DMS 273 (cell line): ENCODE measurements at regions not wholly inside any gene's neighbourhood (a gene's known extent, or its start where the extent isn't known, plus 50 kb on each side); places are given as distances from the start of the nearest gene placed in this dataset.

Experiments
- DNase-seq: peaks from one replicate; lab custom pipeline; 2025; ENCODE audit not compliant: unreplicated experiment; lab: John Stamatoyannopoulos, UW

DNA sequence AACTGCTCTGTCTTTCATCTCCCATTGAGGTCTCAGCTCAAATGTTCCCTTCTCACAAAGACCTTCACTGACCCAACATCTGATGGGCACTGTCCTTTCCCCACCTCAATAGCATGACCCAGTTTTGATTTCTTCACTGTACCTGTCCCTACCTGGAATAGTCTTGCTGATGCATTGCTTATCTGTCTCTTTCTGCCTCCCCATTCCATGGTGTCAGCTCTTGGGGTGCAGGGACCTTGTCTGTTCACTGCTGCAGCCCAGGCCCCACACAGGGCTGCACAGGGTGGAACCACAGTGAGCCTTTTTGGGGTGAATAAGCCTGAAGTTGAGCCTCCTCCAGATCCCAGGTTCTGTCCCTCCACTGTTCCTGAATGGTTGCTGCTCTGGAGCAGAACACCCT is 414.9 kb downstream of the PTPRU start:
- DNase-seq, result no peak

DNA sequence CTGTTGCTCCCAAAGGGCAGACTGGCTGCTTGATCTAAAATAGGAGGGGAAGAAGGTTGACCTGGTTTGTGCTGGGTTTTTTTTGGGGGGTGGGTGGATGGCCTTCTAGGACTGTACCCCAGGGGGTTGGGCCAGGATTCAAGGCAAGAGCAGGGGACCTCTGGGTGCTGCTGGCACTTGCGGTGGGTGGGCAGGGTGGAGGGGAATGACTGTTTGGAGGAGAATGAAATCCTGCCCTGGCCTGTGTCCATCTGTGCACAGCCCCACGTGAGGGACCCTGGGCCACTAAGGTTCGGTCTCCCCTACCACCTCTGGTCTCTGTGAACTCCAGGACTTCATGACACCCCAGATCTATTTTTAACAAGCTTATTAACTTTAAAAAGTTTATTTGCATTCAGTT is 414.2 kb downstream of the PTPRU start:
- no peak for DNase-seq

DNA sequence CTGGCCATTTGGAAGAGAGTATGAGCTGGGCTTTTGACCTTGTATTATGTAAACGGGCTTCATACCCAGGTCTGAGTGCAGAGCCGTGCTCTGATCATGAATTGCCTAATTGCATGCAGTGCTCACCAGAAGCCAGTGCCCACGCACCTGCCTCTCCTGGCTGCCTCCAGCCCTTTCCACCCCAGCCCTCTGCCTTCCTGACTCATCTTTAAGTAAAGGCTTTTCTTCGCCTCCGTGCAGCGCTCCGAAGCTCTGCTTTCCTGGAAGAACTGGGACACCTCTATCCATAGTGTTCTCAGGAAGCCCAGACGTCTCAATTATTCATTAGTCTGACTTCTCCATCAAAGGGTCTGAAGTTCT is 413.7 kb downstream of the PTPRU start:
- DNase-seq, result no peak

DNA sequence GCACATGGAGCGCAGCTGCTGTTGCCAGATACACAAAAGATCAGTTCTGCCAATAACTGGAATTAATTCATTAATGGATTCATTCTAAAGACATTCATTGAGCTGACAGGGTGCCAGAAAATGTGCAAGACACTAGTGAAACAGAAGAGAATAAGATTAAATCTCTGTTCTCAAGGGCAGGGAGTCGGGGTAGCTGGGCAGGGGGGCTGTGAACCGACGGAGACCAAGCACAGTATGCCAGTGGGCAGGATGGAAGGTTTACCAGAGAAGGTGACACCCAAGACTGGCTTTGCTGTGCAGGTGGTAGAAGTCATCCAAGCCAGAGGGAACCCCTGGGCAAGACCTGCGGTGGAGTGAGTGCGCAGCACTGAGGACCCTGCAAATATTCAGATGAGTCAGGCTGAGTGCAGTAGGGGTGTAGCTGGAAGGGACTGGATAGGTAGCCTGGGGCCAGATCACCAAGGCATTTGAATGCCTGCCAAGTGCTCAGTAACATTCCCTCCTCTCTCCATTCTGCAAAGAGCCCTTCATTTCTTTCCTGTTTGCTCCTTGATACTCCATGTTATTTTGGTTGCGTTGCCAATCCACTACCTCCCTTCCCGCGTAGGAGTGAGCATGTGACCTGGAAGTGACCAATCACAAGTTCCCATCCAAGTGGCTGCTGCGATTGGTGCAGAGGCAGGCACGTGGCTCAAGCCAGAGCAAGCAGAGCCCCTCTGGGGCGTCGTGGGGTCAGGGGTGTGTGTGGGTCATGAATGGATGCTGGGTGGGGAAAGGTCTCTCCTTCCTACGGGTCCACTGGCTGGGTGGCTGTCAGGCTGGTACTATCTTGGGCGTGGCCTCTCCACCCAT is 413.1 kb downstream of the PTPRU start:
- DNase-seq, result peak; percentile 45

DNA sequence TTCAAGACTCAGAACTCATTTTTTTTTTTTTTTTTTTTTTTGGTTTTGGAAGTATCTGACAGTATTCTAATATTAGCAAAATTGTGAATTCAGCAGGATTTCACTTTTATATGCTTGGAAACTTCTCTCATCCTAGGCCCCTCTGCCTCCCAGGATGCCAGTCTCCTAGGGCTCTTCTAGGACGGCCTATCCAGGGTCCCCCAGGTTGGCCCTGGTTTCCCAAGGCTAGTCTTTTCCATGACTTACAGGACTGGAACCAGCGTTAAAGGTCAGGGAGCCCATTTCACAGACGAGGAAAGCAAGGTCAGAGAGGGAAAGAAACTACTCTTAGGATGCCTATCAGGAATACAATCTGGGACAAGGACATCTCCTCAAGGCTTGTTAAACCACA is 412.5 kb downstream of the PTPRU start:
- DNase-seq, result no peak

DNA sequence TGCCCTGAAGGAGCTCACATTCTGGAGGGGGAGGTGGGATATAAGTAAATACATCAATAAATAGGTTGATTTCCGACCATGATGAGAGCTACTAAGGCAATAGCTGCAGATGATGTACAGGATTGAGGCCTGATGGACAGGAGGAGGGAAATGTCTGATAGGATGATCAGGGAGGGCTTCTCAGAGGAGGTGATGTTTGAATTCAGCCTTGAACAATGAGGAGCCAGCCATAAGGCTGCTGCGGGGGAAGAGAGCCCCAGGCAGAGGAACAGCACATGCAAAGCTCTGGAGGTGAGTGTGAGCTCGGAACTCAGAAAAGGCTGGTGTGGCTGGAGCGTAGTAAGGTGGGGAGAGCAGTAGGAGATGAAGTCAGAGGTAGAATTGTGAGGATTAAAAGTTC is 411.7 kb downstream of the PTPRU start:
- DNase-seq, result no peak

DNA sequence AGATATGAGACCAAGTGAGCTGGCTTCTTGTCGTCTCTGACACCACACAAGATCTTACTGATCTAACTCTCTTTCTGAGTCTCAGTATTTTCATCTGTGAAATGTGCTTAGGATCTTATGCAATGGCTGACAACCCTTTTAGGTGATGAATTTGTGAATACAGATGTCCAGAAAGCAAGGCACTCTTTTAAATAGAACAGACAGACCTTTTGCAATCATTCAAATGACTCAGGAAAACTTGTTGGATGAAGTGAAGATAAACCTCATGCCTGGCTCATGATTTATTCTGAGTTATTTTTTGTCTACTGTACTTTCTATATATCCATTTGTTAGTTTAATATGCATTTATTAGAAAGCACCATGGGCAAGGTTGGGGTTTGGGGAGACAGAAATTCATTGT is 411.3 kb downstream of the PTPRU start:
- DNase-seq, result no peak

DNA sequence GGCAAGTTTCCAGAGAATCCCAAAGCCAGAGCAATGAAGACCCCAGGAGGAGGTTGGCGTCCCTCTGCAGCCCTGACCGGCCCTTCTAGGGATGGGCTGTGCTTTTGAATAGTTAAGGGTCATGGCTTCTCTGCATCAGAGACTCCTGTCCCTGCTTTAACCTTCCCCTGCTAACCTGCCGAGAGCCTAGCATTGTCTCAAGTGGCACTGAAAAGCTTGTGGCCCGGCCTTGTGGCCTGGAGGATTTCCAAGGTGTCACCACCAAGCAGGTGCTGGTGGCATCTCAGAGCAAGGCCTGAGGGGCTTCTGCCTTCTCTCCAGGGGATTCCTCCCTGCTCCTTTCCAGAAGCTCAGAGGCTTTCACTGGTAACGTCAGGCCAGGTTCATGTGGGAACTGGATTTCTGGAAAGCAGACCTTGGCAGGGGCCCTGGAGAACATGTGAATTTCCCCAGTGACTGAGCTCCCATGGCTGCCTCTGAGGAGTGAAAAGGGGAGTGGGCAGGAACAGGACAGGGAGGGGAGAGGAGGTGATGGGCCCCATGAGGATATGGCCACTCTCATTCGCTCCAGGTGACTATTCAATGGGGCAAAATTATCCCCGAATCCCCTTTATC is 409.9 kb downstream of the PTPRU start:
- DNase-seq, result no peak

DNA sequence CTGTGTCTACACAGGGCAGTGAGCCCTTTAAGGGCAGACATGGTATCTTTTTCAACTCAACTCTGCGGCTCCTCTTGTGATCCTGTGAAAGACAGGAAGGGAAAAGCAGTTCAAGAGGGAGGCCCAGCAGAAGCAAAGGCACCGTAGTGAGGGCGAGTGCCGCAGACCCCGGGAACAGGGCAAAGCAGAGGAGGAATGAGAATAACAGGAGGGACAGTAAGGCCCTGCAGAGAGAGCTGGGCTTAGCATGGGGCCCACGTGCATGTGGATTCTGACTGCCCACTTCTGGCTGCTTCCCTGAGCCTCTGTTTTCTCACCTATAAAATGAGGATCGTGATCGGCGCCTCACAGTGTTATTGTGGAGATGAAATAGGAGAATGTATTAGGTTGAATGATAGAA is 409.3 kb downstream of the PTPRU start:
- no peak for DNase-seq

DNA sequence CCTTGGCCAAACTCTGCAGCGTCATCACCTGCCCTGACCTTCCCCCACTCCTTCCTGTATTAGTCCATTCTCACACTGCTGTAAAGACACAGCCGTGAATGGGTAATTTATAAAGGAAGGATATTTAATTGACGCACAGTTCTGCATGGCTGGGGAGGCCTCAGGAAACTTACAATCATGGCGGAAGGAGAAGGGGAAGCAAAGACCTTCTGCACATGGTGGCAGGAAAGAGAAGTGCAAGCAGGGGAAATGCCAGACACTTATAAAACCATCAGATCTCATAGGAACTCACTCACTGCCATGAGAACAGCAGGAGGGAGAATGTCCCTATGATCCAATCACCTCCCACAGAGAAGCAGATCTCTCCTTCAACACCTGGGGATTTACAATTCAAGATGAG is 408.5 kb downstream of the PTPRU start:
- no peak for DNase-seq

DNA sequence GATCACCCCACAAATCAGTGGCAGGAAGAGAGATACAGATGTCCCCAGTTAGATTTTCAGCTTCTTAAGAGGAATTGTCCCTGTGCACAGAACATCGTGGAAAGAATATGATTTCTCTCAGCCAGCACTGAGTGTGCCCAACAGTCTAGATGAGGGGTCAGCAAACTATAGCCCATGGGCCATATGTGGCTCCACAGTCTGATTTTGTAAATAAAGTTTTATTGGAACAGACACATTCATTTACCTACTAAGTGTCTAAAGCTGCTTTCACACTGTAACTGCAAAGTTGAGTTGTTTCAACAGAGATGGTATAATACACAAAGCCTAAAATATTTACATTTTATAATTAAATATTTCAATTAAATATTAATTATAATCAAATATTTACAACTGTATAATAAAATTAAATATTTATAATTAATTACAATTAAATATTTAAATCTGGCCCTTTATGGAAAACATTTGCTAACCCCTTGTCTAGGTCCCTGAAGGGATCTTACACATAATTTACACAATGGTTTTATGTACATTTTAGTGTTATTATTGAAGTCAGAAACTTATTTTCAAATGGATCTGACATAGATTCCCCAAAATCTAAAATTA is 407.6 kb downstream of the PTPRU start:
- no peak for DNase-seq

DNA sequence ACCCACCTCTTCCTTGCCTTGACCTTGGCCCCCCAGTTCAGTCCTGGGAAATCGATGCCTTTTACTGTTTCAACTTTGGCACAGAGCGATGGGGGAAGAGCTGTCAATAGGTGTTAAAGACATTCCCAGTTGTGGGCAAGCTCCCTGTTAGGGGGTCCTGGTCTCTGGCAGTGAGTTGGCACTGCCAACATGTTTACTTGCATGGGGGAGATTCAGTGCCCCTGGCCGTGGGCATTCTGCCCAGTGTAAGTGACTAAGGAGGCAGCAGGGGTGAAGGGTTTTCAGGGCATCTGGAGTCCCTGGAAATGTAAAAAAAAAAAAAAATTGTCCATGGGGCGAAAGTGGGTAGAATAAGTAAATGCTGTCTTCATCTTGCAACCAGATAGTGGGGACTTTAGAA is 407.0 kb downstream of the PTPRU start:
- DNase-seq, result no peak

DNA sequence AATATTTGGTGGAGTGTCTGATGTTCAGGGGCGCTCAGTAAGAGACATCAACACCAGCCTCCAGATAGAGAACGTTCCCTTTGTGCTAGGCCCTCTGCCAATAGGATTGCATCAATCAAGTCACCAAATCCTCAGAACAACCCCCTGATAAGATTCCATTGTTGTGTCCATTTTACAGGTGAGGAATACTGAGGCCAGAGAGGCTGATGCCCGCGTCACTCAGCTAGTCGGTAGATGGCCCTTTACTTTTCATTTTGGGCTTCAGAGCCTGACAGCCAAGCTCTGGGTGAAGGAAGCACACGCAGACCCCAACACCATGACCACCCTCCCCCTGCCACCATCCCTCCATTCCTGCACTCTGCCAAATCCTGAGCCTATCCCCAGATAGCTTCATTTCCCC is 406.2 kb downstream of the PTPRU start:
- no peak for DNase-seq

DNA sequence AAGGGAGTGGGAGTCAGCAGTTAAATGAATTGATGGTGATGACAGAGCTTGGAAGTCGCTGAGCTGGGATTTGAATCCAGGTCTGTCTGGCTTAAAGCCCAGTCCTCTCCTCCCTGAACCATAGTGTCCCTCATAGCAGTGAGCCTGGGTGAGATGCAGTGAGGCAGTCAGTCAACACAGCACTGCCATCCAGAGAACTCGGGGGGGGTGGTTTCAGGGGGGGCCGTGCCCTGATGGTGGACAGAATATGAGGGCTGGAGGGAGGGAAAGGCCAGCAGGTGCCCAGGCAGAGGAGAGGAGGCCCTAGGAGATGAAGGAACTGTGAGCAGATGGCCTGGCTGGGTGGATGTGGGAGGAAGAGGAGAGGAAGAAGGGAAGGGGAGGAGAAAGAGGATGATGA is 405.6 kb downstream of the PTPRU start:
- DNase-seq, result peak; percentile 14

DNA sequence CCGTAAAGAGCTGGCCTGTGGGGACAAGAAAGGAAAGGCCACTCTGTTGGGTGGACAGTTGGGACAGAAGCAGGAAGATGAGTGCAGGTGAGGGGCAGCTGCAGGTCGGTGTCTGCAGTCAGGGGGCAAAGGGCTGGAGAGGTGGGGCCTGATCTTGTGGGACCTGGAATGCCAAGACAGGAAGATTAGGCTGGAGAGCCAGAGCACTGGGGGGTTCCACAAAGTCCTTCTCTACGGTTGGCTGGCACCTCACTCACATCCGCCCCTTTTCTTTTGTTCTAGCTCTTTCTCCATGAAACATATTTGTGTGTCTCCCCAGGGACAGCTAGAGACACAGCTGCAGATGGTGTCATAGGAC is 404.1 kb downstream of the PTPRU start:
- no peak for DNase-seq

DNA sequence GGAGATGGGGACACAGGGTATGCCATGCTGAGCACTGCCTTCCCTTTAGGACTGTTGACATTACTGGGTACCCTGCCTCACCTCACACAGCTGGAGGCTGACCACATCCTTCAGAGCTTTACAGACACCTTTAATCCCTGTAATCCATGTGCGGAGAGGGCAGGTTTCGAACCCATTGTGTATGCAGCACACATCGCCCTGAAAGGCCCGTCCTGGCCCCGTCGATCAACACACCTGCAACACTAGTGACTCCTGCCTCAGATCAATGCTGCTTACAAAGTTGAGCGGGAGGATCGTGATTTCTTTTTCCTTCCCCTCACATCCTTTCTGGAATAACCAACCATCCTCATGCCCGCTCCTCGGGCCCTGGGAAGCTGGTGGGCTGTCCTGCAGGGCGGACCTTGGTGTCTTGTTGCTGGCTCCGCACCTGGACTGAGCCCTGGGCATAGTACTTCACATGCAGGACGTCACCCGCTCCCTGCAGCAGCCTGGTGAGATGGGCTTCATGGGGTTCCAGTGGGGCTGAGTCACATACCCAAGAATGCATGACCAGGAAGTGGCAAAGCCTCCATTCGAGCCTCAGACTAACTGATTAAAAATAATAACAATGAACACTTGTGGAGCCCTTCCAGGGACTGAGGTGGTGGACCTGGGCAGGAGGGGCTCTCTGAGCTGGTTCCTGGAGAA is 403.6 kb downstream of the PTPRU start:
- no peak for DNase-seq

DNA sequence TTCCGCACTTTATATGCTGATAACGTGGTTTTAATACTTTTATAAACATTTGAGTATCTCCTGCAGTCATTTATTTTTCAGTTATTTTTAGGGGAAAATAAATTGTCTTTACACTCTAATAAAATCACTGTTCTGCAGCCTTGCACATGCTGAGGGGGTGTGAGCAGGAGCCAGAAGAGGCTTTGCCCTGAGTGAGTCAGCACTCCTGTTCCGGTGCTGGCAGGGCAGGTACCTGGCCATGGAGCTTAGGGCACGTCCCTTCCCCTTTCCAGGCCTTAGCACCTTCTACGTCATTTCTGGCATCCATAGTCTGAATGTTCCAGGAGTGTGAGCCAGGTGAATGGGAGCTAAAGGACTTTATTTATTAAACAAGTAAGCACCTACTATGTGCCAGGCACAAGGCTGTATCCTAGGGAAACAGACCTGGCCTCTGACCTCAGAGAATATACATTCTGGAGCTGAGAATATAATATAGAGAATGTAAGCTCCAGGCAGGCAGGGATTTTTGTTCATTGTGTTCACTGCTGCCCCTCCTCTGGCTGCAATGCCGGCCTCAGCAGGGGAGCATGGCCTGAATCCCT is 402.9 kb downstream of the PTPRU start:
- DNase-seq, result no peak

DNA sequence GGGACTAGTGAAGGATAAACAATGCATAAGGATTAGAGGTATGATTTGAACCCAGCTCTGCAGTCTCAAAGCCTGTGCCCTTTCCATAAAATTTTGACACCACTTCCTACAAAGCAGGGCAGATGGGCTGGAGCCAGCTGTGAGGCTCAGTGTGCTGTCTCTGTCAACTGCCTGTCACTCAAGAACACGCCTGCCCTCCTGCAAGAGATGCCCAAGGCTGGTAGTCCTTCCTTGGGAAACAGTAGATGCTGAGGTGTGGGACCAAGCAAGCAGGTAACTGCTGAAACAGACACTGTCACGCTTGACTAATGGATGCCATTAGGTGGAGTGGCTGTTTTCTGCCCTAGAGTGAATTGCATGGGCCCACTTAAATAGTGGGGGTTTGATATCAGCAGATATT is 402.0 kb downstream of the PTPRU start:
- DNase-seq, result no peak

DNA sequence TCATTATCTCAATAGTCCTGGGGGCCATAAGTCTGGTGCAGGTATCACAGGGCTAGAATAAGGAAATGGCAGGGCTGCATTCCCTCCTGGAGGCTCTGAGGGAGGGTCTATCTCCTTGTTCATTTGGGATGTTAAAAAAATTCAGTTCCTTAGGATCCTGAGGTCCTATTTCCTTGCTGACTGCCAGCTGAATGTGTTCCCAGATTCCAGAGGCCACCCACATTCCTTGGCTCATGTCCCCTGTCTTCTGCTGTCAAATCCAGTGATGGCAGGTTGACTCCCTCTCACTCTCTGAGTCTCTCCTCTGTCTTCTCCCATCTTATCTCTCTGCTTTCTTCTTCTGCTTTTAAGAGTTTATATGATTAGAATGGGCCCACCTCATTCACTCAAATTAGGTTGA is 400.6 kb downstream of the PTPRU start:
- no peak for DNase-seq

DNA sequence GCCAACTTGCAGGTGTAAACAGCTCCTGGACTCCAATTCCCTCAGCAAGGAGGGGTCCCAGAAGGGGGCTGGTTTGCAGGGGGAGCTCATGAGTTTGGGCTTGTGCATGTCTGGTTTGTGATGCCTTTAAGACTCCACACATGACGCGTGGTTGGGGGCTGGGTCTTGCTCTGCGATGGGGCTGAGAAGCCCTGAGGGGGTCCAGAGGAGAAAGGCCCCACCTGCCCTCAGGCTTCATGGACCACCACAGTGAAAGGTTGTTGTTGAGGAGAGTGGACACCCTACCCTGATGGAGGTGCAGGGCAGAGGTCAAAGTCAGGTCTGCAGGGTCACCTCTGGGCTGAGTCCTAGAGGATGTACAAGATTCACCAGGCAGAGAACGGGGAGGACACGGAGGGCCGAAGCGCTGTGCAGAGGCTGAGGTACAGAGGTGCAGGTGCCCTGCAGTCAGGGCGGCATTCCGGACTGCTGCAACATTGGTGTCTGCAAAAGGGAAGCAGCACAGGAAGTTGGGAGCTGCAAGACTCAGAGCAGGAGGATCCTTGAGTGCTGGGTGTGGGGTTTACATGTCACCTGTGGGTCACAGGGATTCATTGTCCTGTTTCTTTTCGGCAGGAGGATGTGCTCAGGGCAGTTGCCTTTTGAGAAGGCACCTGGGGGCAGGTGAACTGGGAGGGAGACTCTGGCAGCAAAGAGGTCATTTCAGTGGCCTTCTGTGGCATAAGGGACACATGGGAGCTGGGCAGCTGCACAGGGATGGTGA is 399.4 kb downstream of the PTPRU start:
- no peak for DNase-seq

DNA sequence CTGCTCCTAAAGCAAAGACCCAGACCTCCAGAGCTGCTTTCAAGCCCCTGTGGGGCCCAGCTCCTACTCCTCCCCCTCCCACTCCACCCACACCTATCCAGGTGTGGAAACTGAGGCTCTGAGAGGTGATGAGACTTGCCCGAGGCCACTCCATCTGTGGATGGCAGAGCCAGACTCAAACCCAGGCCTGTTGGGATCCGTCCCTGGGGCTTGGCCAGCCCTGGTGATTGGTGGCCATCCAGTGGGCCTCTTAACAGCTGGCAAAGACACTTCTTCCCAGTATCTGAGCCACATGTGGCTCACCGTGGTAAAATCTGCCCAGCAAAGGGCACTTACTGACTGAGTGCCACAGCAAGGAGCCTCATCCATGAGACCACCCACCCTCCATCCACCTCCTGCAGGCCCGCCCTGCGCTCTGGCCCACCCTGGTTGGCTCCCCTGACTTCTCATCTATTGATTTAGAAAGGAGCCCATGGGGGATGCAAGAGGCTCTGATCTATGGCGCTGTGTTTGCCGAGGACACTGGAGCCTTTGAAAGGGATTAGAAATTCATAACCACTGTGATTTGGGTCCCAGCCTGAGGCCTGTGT is 398.5 kb downstream of the PTPRU start:
- no peak for DNase-seq
